Parathyroid adenoma (tissue), 2 donors: ENCODE measurements at regions not wholly inside any gene's neighbourhood (a gene's known extent, or its start where the extent isn't known, plus 50 kb on each side); places are given as distances from the start of the nearest gene placed in this dataset.

ENCODE experiments used
- H2AFZ ChIP-seq: fragments of 300-600 bp; sonication (generic); one replicate; pipeline ENCODE4 v1.7.0; 2017; ENCODE audit warnings: antibody characterized with exemption, mild to moderate bottlenecking
- H3K27ac ChIP-seq: fragments of 300-600 bp; sonication (generic); one replicate; pipeline ENCODE4 v1.7.0; 2017
- H3K27me3 ChIP-seq: fragments of 300-600 bp; sonication (generic); one replicate; pipeline ENCODE4 v1.7.0; 2017; ENCODE audit warnings: low read length; ENCODE audit not compliant: control insufficient read depth, insufficient read depth
- H3K36me3 ChIP-seq: fragments of 300-600 bp; sonication (generic); one replicate; pipeline ENCODE4 v1.7.0; 2017; ENCODE audit warnings: low read length; ENCODE audit not compliant: control insufficient read depth, insufficient read depth
- H3K4me1 ChIP-seq: fragments of 300-600 bp; sonication (generic); one replicate; pipeline ENCODE4 v1.7.0; 2017; ENCODE audit warnings: control low read depth
- H3K4me2 ChIP-seq: fragments of 300-600 bp; sonication (generic); one replicate; pipeline ENCODE4 v1.7.0; 2017; ENCODE audit warnings: low read length
- H3K4me3 ChIP-seq: fragments of 300-600 bp; sonication (generic); one replicate; pipeline ENCODE4 v1.7.0; 2017; ENCODE audit warnings: low read depth, low read length
- H3K79me2 ChIP-seq: fragments of 300-600 bp; sonication (generic); one replicate; pipeline ENCODE4 v1.7.0; 2017; ENCODE audit warnings: control low read depth
- H3K9ac ChIP-seq: fragments of 300-600 bp; sonication (generic); one replicate; pipeline ENCODE4 v1.7.0; 2017; ENCODE audit warnings: mild to moderate bottlenecking
- H3K9me3 ChIP-seq: fragments of 300-600 bp; sonication (generic); one replicate; pipeline ENCODE4 v1.7.0; 2017; ENCODE audit warnings: low read length; ENCODE audit not compliant: control insufficient read depth
- TF ChIP-seq, protein P1 (sequence below): fragments of 300-600 bp; sonication (generic); IDR thresholded peaks from one replicate; pipeline ENCODE4 v1.7.0; 2017; ENCODE audit warnings: antibody characterized with exemption, mild to moderate bottlenecking
- donor health status: primary hyperparathyroidism.

DNA sequence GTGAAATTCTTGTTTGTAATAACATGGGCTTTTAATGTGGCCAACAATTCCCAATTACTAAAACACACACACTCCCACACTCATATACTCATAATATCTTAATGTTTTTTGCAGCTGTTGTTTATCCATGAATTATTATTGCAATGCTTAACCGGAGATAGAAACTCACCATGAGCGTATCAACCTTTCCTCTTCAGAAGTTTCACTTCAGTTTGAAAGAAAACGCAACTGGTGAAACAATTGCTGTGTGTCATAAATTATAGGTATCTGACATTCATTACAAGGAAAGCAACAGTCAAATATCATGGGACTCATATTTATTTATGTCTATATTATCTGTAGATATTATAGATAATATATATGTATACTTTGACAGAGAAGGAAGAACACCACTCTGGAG is 104.1 kb downstream of the HDGFL1 start:
- Histone ChIP-seq H3K27me3 (no peaks in the 10 kb centered on the region), H3K36me3 (no peaks in the 10 kb centered on the region), H3K4me1 (no peaks in the 10 kb centered on the region), H3K27ac (no peak overlapping the region), H3K9me3 (no peaks in the 10 kb centered on the region), H2AFZ (no peak overlapping the region), H3K9ac (no peak overlapping the region), H3K79me2 (no peaks in the 10 kb centered on the region), H3K4me2 (no peak overlapping the region), H3K4me3 (no peak overlapping the region)
- TF ChIP-seq, protein P1, sequence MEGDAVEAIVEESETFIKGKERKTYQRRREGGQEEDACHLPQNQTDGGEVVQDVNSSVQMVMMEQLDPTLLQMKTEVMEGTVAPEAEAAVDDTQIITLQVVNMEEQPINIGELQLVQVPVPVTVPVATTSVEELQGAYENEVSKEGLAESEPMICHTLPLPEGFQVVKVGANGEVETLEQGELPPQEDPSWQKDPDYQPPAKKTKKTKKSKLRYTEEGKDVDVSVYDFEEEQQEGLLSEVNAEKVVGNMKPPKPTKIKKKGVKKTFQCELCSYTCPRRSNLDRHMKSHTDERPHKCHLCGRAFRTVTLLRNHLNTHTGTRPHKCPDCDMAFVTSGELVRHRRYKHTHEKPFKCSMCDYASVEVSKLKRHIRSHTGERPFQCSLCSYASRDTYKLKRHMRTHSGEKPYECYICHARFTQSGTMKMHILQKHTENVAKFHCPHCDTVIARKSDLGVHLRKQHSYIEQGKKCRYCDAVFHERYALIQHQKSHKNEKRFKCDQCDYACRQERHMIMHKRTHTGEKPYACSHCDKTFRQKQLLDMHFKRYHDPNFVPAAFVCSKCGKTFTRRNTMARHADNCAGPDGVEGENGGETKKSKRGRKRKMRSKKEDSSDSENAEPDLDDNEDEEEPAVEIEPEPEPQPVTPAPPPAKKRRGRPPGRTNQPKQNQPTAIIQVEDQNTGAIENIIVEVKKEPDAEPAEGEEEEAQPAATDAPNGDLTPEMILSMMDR: no peak

DNA sequence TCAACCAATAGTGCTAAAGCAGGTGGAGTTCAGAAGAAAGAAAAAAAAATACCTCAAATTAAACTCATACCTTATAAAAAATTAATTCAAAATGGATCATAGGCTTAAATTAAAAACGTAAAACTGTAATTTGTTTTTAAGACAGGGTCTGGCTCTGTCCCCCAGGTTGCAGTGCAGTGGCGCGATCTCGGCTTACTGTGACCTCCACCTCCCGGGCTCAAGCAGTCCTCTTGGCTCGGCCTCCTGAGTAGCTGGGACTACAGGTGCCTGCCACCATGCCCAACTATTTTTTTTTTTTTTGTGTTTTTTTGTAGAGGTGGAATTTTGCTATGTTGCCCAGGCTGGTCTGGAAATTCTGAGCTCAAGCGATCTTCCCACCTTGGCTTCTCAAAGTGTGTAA is 111.6 kb downstream of the HDGFL1 start:
- TF ChIP-seq, protein P1: no peak
- H3K4me2 ChIP-seq: no peak overlapping the region
- no peaks in the 10 kb centered on the region for H3K79me2 ChIP-seq
- no peak overlapping the region for H2AFZ ChIP-seq
- H3K9ac ChIP-seq: no peak overlapping the region
- no peaks in the 10 kb centered on the region for H3K4me1 ChIP-seq
- no peaks in the 10 kb centered on the region for H3K27me3 ChIP-seq
- no peak overlapping the region for H3K4me3 ChIP-seq
- no peaks in the 10 kb centered on the region for H3K9me3 ChIP-seq
- H3K27ac ChIP-seq: no peak overlapping the region
- H3K36me3 ChIP-seq: no peaks in the 10 kb centered on the region

DNA sequence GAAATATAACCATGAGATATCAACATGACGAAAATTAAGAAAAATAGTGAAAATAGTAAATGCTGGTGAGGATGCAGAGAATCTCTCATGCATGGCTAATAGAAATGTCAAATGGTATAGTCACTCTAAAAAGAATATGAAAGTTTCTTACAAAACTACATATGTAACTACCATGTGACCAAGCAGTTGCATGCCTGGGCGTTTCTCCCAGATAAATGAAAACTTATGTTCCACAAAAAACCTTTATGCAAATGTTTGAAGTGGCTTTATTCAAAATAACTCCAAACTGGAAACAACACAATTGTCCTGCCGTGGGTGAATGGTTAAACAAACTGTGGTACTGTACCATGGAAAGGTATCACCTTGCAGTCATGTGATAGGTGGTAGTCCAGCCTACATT is 112.4 kb downstream of the HDGFL1 start:
- Histone ChIP-seq H3K79me2 (no peaks in the 10 kb centered on the region), H2AFZ (no peak overlapping the region), H3K36me3 (no peaks in the 10 kb centered on the region), H3K27me3 (no peaks in the 10 kb centered on the region), H3K4me1 (no peaks in the 10 kb centered on the region), H3K27ac (no peak overlapping the region), H3K4me2 (no peak overlapping the region), H3K9me3 (no peaks in the 10 kb centered on the region), H3K9ac (no peak overlapping the region), H3K4me3 (no peak overlapping the region)
- TF ChIP-seq, protein P1: no peak

DNA sequence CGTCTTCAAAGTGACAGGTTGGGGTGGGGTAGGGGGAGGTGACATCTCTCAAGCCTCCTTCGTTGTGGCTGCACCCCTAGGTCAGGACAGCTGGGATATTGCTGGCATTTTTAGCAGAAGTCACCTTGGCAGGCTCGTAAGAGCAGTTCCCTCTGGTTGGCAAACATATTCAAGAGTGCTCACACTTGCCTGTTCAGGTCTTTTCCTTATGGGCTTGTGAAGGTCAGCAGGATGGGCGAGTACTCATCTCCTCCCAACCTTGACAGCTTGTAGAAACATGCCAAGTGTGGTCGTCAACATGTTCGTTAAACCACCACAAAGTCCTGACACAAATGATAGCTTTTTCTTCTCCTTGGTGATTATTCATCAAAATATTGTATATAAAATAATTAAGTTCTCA is 113.6 kb downstream of the HDGFL1 start:
- Histone ChIP-seq H3K36me3 (no peaks in the 10 kb centered on the region), H2AFZ (no peak overlapping the region), H3K9me3 (no peaks in the 10 kb centered on the region), H3K4me2 (no peak overlapping the region), H3K4me3 (no peak overlapping the region), H3K27ac (no peak overlapping the region), H3K4me1 (no peaks in the 10 kb centered on the region), H3K27me3 (no peaks in the 10 kb centered on the region), H3K9ac (no peak overlapping the region), H3K79me2 (no peaks in the 10 kb centered on the region)
- TF ChIP-seq, protein P1: no peak

DNA sequence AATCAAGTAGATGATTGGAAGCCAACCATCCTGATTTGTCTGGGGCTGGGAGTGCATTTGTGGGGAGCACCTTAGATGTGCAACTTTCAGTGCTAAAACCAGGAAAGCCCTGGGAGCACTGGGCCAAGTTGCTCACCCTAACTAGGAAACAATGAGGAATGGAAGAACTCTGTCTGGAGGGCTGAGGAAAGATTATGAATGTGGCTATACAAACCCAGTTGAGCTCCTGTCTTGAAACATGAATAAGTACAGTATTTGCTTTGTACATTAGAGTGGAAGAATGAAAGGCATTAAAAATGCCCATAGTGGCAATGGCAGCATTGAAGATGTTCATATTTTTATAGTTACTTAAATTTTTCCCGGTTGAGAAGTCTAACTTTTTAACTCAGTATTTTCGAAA is 121.1 kb downstream of the HDGFL1 start:
- Histone ChIP-seq H2AFZ (no peak overlapping the region), H3K4me1 (no peaks in the 10 kb centered on the region), H3K27ac (no peak overlapping the region), H3K9ac (no peak overlapping the region), H3K9me3 (no peaks in the 10 kb centered on the region), H3K36me3 (no peaks in the 10 kb centered on the region), H3K27me3 (no peaks in the 10 kb centered on the region), H3K79me2 (no peaks in the 10 kb centered on the region), H3K4me2 (no peak overlapping the region), H3K4me3 (no peak overlapping the region)
- TF ChIP-seq, protein P1: no peak
